ENCODE measurements at regions not wholly inside any gene's neighbourhood (a gene's known extent, or its start where the extent isn't known, plus 50 kb on each side); places are given as distances from the start of the nearest gene placed in this dataset.

GRCh38 chr2:221312634-221313033 lies 259.5 kb downstream of the EPHA4 start:
- DNase-seq (ENCODE audit: low spot score) = no peak
- in situ Hi-C loops (cut with HindIII; ENCODE audit: extremely low pct_ligation_motif_present, low pct_unique_long_range_greater_than_20kb) = no loop called here
- Histone ChIP-seq H3K79me2 (ENCODE audit: insufficient read depth, low read length) (no peaks in the 10 kb centered on the region), H3K27ac (ENCODE audit: extremely low read length, insufficient read depth, low read length) (no peak overlapping the region), H3K9ac (ENCODE audit: insufficient read depth, low read depth, low read length) (no peak overlapping the region), H3K9me3 (ENCODE audit: low read length) (no peaks in the 10 kb centered on the region), H3K4me3 (replicated peaks in 1 of 3; ENCODE audit: insufficient read depth in 1 of 3, low read depth in 2 of 3, low read length in 3 of 3) (no peak overlapping the region), H4K20me1 (ENCODE audit: insufficient read depth, low read length) (no peaks in the 10 kb centered on the region), H3K36me3 (replicated peaks in 1 of 2; ENCODE audit: control insufficient read depth in 1 of 2, insufficient read depth in 2 of 2, low read length in 2 of 2) (no peaks in the 10 kb centered on the region), H3K27me3 (ENCODE audit: control insufficient read depth in 1 of 2, insufficient read depth in 2 of 2, low read length in 2 of 2) (no peaks in the 10 kb centered on the region), H3K4me2 (ENCODE audit: low read depth, low read length) (no peak overlapping the region), H2AFZ (ENCODE audit: low read length) (no peak overlapping the region), H3K4me1 (ENCODE audit: insufficient read depth, low read length) (no peaks in the 10 kb centered on the region)
- no peak for FAIRE-seq
- ChIA-PET POLR2A (no interaction called here), CTCF (ENCODE audit: low intra/inter-chr PET ratio, low total read pairs) (no interaction called here)
- no TSS peak for BruUV-seq (replicated peaks)
- no peak for ATAC-seq
- intact Hi-C loops (cut with micrococcal nuclease; ENCODE audit: unreplicated experiment) = no loop called here
- no peak for TF ChIP-seq CEBPZ (IDR thresholded peaks at IDR 0.05; ENCODE audit: low read length)
- TF ChIP-seq ZNF772 (CRISPR knock-in tag; IDR thresholded peaks at IDR 0.05) = no peak
- no peak for TF ChIP-seq ZFP82 (CRISPR knock-in tag; IDR thresholded peaks at IDR 0.05; ENCODE audit: borderline replicate concordance)
- TF ChIP-seq ZNF142 (CRISPR knock-in tag; IDR thresholded peaks at IDR 0.05) = no peak
- no peak for TF ChIP-seq ZNF678 (CRISPR knock-in tag; IDR thresholded peaks at IDR 0.05)
- TF ChIP-seq TBL1XR1 (IDR thresholded peaks at IDR 0.05; ENCODE audit: borderline replicate concordance, low read length, partially characterized antibody) = no peak
- no peak for TF ChIP-seq ZNF800 (CRISPR knock-in tag; IDR thresholded peaks at IDR 0.05)
- TF ChIP-seq MIXL1 (CRISPR knock-in tag; IDR thresholded peaks at IDR 0.05) = no peak
- no peak for TF ChIP-seq RFX3 (CRISPR knock-in tag; IDR thresholded peaks at IDR 0.05)
- TF ChIP-seq AKAP8 (CRISPR knock-in tag; IDR thresholded peaks at IDR 0.05) = no peak
- TF ChIP-seq ZBTB42 (CRISPR knock-in tag; IDR thresholded peaks at IDR 0.05) = no peak
- TF ChIP-seq ZNF446 (CRISPR knock-in tag; IDR thresholded peaks at IDR 0.05) = no peak
- TF ChIP-seq KDM5A (IDR thresholded peaks at IDR 0.05; ENCODE audit: borderline replicate concordance, low read length) = no peak
